Lower leg skin (tissue), 4 donors: ENCODE measurements at regions not wholly inside any gene's neighbourhood (a gene's known extent, or its start where the extent isn't known, plus 50 kb on each side); places are given as distances from the start of the nearest gene placed in this dataset.

Source experiments
- DNase-seq, 2 donors: peaks; one replicate each; pipeline ENCODE4 v3.0.0-alpha.2; 2019; ENCODE audit warnings: low spot score in 2 of 2
- H3K4me3 ChIP-seq: fragments of 200-600 bp; sonication (generic); 2 replicates; pipeline ENCODE4 v1.5.1; 2017; ENCODE audit warnings: mild to moderate bottlenecking, low read depth; ENCODE audit not compliant: poor library complexity, severe bottlenecking
- CTCF ChIP-seq, 3 donors: fragments of 450-650 bp; IDR thresholded peaks; one replicate each; pipeline ENCODE4 v1.5.1; 2016; ENCODE audit warnings: antibody characterized with exemption in 3 of 3, mild to moderate bottlenecking in 3 of 3, moderate library complexity in 2 of 3
- POLR2A ChIP-seq, 2 donors: fragments of 450-650 bp; IDR thresholded peaks; one replicate each; pipeline ENCODE4 v1.6.1; 2016 to 2017; ENCODE audit warnings: antibody characterized with exemption in 2 of 2, mild to moderate bottlenecking in 1 of 2, moderate library complexity in 1 of 2
- WGBS, 2 donors: methylation state at CpG; one replicate each; pipeline ENCODE4 v1.1.5; 2018; 5-methylcytosine and 5-hydroxymethylcytosine counted together
- intact Hi-C: fragments of 100-400 bp; cut with DNase I; formaldehyde crosslinking; loops from one replicate; pipeline ENCODE4 v1.15.0; 2023; ENCODE audit warnings: low total_unique reads

- no peak for DNase-seq
- WGBS, 2 donors, result 77 to 78% methylated on average over 7 of the region's 7 CpGs
- TF ChIP-seq POLR2A (IDR thresholded peaks at IDR 0.05), result no peak
- TF ChIP-seq CTCF (IDR thresholded peaks at IDR 0.05), result no peak
- intact Hi-C loops, result no loop called here
- no peak overlapping the region for H3K4me3 ChIP-seq
Measured at GRCh38 chr13:99056381-99057014, 78.6 kb upstream of the DOCK9 start.

- intact Hi-C loops, result no loop called here
- TF ChIP-seq POLR2A (IDR thresholded peaks at IDR 0.05) (no peak), CTCF (IDR thresholded peaks at IDR 0.05) (no peak)
- WGBS, 2 donors, result 54 to 57% methylated on average over 4 of the region's 4 CpGs
- no peak overlapping the region for H3K4me3 ChIP-seq
- no peak for DNase-seq
Measured at GRCh38 chr13:99057310-99057975, 79.6 kb upstream of the DOCK9 start.

- DNase-seq, result no peak
- TF ChIP-seq CTCF (IDR thresholded peaks at IDR 0.05) (no peak), POLR2A (IDR thresholded peaks at IDR 0.05) (no peak)
- intact Hi-C loops, result no loop called here
- H3K4me3 ChIP-seq, result no peak overlapping the region
- WGBS, 2 donors, result 74 to 80% methylated on average over 8 of the region's 8 CpGs
Measured at GRCh38 chr13:99058527-99059495, 80.9 kb upstream of the DOCK9 start.

- TF ChIP-seq CTCF (IDR thresholded peaks at IDR 0.05) (no peak), POLR2A (IDR thresholded peaks at IDR 0.05) (no peak)
- DNase-seq, result no peak
- 78 to 85% methylated on average over 3 of the region's 3 CpGs for WGBS, 2 donors
- intact Hi-C loops, result no loop called here
- no peak overlapping the region for H3K4me3 ChIP-seq
Measured at GRCh38 chr13:99059498-99060075, 81.7 kb upstream of the DOCK9 start.

- WGBS, 2 donors, result 69% methylated on average over 4 of the region's 4 CpGs
- DNase-seq, result no peak
- intact Hi-C loops, result no loop called here
- TF ChIP-seq POLR2A (IDR thresholded peaks at IDR 0.05) (no peak), CTCF (IDR thresholded peaks at IDR 0.05) (no peak)
- H3K4me3 ChIP-seq, result no peak overlapping the region
Measured at GRCh38 chr13:99061411-99061810, 83.5 kb upstream of the DOCK9 start.
